Neural crest cell (in vitro differentiated cells): ENCODE measurements at regions not wholly inside any gene's neighbourhood (a gene's known extent, or its start where the extent isn't known, plus 50 kb on each side); places are given as distances from the start of the nearest gene placed in this dataset.

ENCODE experiments used
- DNase-seq: peaks from one replicate; pipeline ENCODE4 v3.0.0; 2021; ENCODE audit warnings: low read depth, mixed read lengths, low spot score
- H3K27ac Mint-ChIP-seq: one replicate; pipeline ENCODE4 v1.8.0; 2021; ENCODE audit warnings: mild to moderate bottlenecking, mixed read lengths; ENCODE audit not compliant: unreplicated experiment
- H3K27me3 Mint-ChIP-seq: 2 replicates; pipeline ENCODE4 v1.8.0; 2021; ENCODE audit warnings: low read depth, mild to moderate bottlenecking, mixed read lengths
- H3K36me3 Mint-ChIP-seq: 2 replicates; pipeline ENCODE4 v1.8.0; 2021; ENCODE audit warnings: low read depth, mild to moderate bottlenecking, mixed read lengths
- H3K4me1 Mint-ChIP-seq: 2 replicates; pipeline ENCODE4 v1.8.0; 2021; ENCODE audit warnings: mixed read lengths
- H3K4me3 Mint-ChIP-seq: one replicate; pipeline ENCODE4 v1.8.0; 2021; ENCODE audit warnings: mild to moderate bottlenecking, mixed read lengths
- H3K9me3 Mint-ChIP-seq: 2 replicates; pipeline ENCODE4 v1.8.0; 2021; ENCODE audit warnings: mixed read lengths
- CTCF ChIP-seq: fragments of 200-600 bp; sonication (generic); conservative IDR thresholded peaks from 2 replicates; pipeline ENCODE4 v1.5.0; 2021; ENCODE audit warnings: antibody characterized with exemption, mild to moderate bottlenecking

- no peak for DNase-seq
- no peak for TF ChIP-seq CTCF
- H3K4me3 Mint-ChIP-seq = no peak overlapping the region
- no peaks in the 10 kb centered on the region for H3K27me3 Mint-ChIP-seq
- H3K36me3 Mint-ChIP-seq = no peaks in the 10 kb centered on the region
- no peaks in the 10 kb centered on the region for H3K9me3 Mint-ChIP-seq
- no peak overlapping the region for H3K27ac Mint-ChIP-seq
- peaks cover 6% of the 10 kb centered on the region for H3K4me1 Mint-ChIP-seq
Measured at GRCh38 chr5:96509316-96509715, 76.3 kb upstream of the PCSK1 start.

- TF ChIP-seq CTCF = no peak
- DNase-seq = no peak
- no peak overlapping the region for H3K27ac Mint-ChIP-seq
- H3K4me3 Mint-ChIP-seq = no peak overlapping the region
- peaks cover 3% of the 10 kb centered on the region for H3K4me1 Mint-ChIP-seq
- H3K36me3 Mint-ChIP-seq = no peaks in the 10 kb centered on the region
- H3K27me3 Mint-ChIP-seq = no peaks in the 10 kb centered on the region
- H3K9me3 Mint-ChIP-seq = no peaks in the 10 kb centered on the region
Measured at GRCh38 chr5:96509721-96510350, 76.8 kb upstream of the PCSK1 start.

GRCh38 chr5:96516631-96517071 lies 83.6 kb upstream of the PCSK1 start:
- no peaks in the 10 kb centered on the region for H3K27me3 Mint-ChIP-seq
- H3K36me3 Mint-ChIP-seq = no peaks in the 10 kb centered on the region
- DNase-seq = no peak
- no peak overlapping the region for H3K27ac Mint-ChIP-seq
- peaks cover 5% of the 10 kb centered on the region for H3K4me1 Mint-ChIP-seq
- no peaks in the 10 kb centered on the region for H3K9me3 Mint-ChIP-seq
- no peak for TF ChIP-seq CTCF
- H3K4me3 Mint-ChIP-seq = no peak overlapping the region

GRCh38 chr5:96517295-96517694 lies 84.2 kb upstream of the PCSK1 start:
- Mint-ChIP-seq H3K9me3 (no peaks in the 10 kb centered on the region), H3K27me3 (no peaks in the 10 kb centered on the region), H3K4me3 (no peak overlapping the region), H3K27ac (no peak overlapping the region), H3K4me1 (peaks cover 5% of the 10 kb centered on the region), H3K36me3 (no peaks in the 10 kb centered on the region)
- TF ChIP-seq CTCF = no peak
- no peak for DNase-seq

- peaks cover 5% of the 10 kb centered on the region for H3K4me1 Mint-ChIP-seq
Measured at GRCh38 chr5:96520345-96520744, 87.3 kb upstream of the PCSK1 start.

More at GRCh38 chr5:96520345-96520744, 87.3 kb upstream of the PCSK1 start:
- TF ChIP-seq CTCF = no peak
- Mint-ChIP-seq H3K9me3 (no peaks in the 10 kb centered on the region), H3K27ac (no peak overlapping the region), H3K27me3 (no peaks in the 10 kb centered on the region), H3K4me3 (no peak overlapping the region), H3K36me3 (no peaks in the 10 kb centered on the region)
- DNase-seq = no peak
